HFF-Myc (cell line): ENCODE measurements at regions not wholly inside any gene's neighbourhood (a gene's known extent, or its start where the extent isn't known, plus 50 kb on each side); places are given as distances from the start of the nearest gene placed in this dataset.

Experiments used
- DNase-seq: peaks from one replicate; pipeline ENCODE4 v3.0.0-alpha.2; 2011; ENCODE audit warnings: low read depth; ENCODE audit errors: extremely low read depth
- H3K4me3 ChIP-seq: replicated peaks from 2 replicates; pipeline ENCODE4 v1.5.1; 2011; ENCODE audit warnings: low read depth, mild to moderate bottlenecking, control low read depth, low read length
- CTCF ChIP-seq: IDR thresholded peaks from 2 replicates; pipeline ENCODE4 v1.5.1; 2012; ENCODE audit warnings: mild to moderate bottlenecking, low read depth, low read length, control low read depth; ENCODE audit errors: missing control alignments

GRCh38 chr9:89732939-89733324 is 128.1 kb downstream of the GADD45G start:
- TF ChIP-seq CTCF: no peak
- DNase-seq: no peak
- no peak overlapping the region for H3K4me3 ChIP-seq

- no peak overlapping the region for H3K4me3 ChIP-seq
- TF ChIP-seq CTCF: no peak
- no peak for DNase-seq
Measured at GRCh38 chr9:89734600-89735041, 129.8 kb downstream of the GADD45G start.

GRCh38 chr9:89738137-89738932 is 133.5 kb downstream of the GADD45G start:
- no peak overlapping the region for H3K4me3 ChIP-seq
- no peak for TF ChIP-seq CTCF
- no peak for DNase-seq

- TF ChIP-seq CTCF: no peak
- DNase-seq: no peak
- H3K4me3 ChIP-seq: no peak overlapping the region
Measured at GRCh38 chr9:89739511-89739910, 134.7 kb downstream of the GADD45G start.

GRCh38 chr9:89739916-89740315 is 135.1 kb downstream of the GADD45G start:
- no peak for DNase-seq
- H3K4me3 ChIP-seq: no peak overlapping the region
- TF ChIP-seq CTCF: no peak

- no peak for DNase-seq
- no peak for TF ChIP-seq CTCF
- no peak overlapping the region for H3K4me3 ChIP-seq
Measured at GRCh38 chr9:89740722-89741121, 135.9 kb downstream of the GADD45G start.

GRCh38 chr9:89742660-89743059 is 137.8 kb downstream of the GADD45G start:
- DNase-seq: no peak
- no peak for TF ChIP-seq CTCF
- no peak overlapping the region for H3K4me3 ChIP-seq
